ENCODE measurements at regions not wholly inside any gene's neighbourhood (a gene's known extent, or its start where the extent isn't known, plus 50 kb on each side); places are given as distances from the start of the nearest gene placed in this dataset.

- no peak overlapping the region for H2BK20ac ChIP-seq (ENCODE audit: low read depth, low read length)
- no peak overlapping the region for H2BK120ac ChIP-seq (ENCODE audit: low read depth, low read length)
- POLR2A ChIA-PET (ENCODE audit: unreplicated experiment), result no interaction called here
- H2AK9ac ChIP-seq (replicated peaks; ENCODE audit: low read depth, low read length, poor library complexity), result no peak overlapping the region
- TF ChIP-seq MAFK (IDR thresholded peaks at IDR 0.05; ENCODE audit: low read depth, low read length) (no peak), FOS (IDR thresholded peaks at IDR 0.05; ENCODE audit: low read depth, low read length) (no peak), MAZ (IDR thresholded peaks at IDR 0.05; ENCODE audit: borderline replicate concordance, low read depth, low read length) (no peak), CTCF (conservative IDR thresholded peaks at IDR 0.05; ENCODE audit: low read depth, low read length) (no peak), NFE2L2 (IDR thresholded peaks at IDR 0.05; ENCODE audit: low read depth, low read length) (no peak), CHD1 (IDR thresholded peaks at IDR 0.05; ENCODE audit: low read depth, low read length) (no peak), RFX5 (IDR thresholded peaks at IDR 0.05; ENCODE audit: low read depth, low read length) (no peak), POLR2A (IDR thresholded peaks at IDR 0.05; ENCODE audit: low read depth, low read length) (no peak), ELK1 (IDR thresholded peaks at IDR 0.05; ENCODE audit: borderline replicate concordance, low read depth, low read length) (no peak), RAD21 (IDR thresholded peaks at IDR 0.05; ENCODE audit: low read length) (no peak), SMC3 (IDR thresholded peaks at IDR 0.05; ENCODE audit: low read depth, low read length) (no peak), CEBPB (IDR thresholded peaks at IDR 0.05; ENCODE audit: low read depth, low read length) (no peak), MXI1 (IDR thresholded peaks at IDR 0.05; ENCODE audit: borderline replicate concordance, low read depth, low read length) (no peak), RCOR1 (IDR thresholded peaks at IDR 0.05; ENCODE audit: insufficient replicate concordance, low read length) (no peak), USF2 (IDR thresholded peaks at IDR 0.05; ENCODE audit: low read depth, low read length) (no peak), BHLHE40 (IDR thresholded peaks at IDR 0.05; ENCODE audit: low read depth, low read length) (no peak)
- no peak overlapping the region for H3K14ac ChIP-seq (replicated peaks; ENCODE audit: low read depth, low read length)
- H3K4me2 ChIP-seq (ENCODE audit: low read depth, low read length), result peak overlapping the region; percentile 21; the same call in 1 of the 2 replicates
- H3K9me1 ChIP-seq (ENCODE audit: insufficient read depth, low read length), result no peaks in the 10 kb centered on the region
- CTCF ChIA-PET, result interaction anchor here (1.1 kb wide), 1 partner anchor 196 kb away, joined by 3 read pairs; no protein-coding TSS in a partner anchor
- no peaks in the 10 kb centered on the region for H3K79me1 ChIP-seq (ENCODE audit: low read depth in 1 of 2, low read length in 2 of 2)
- dilution Hi-C loops (cut with HindIII; ENCODE audit: low sequenced_read_pairs, unreplicated experiment) (no loop called here), intact Hi-C loops (cut with micrococcal nuclease) (loop anchor here (2.0 kb wide), 1 partner anchor 484 kb away; no protein-coding TSS in a partner anchor), in situ Hi-C loops (cut with MboI; ENCODE audit: low sequenced_read_pairs) (no loop called here)
- DNase-seq (peak; percentile 56), ATAC-seq (ENCODE audit: low read depth) (peak; percentile 97)
- H3K56ac ChIP-seq (ENCODE audit: extremely low read depth, insufficient read depth, low read length), result no peak overlapping the region
- H3K4me1 ChIP-seq (ENCODE audit: control insufficient read depth, insufficient read depth, low read length), result peaks cover 8% of the 10 kb centered on the region
- H3K27me3 ChIP-seq (ENCODE audit: control insufficient read depth, insufficient read depth, low read length), result no peaks in the 10 kb centered on the region
- H4K20me1 ChIP-seq (ENCODE audit: insufficient read depth, low read length), result no peaks in the 10 kb centered on the region
- H2BK5ac ChIP-seq (ENCODE audit: low read depth, low read length, poor library complexity, severe bottlenecking), result no peak overlapping the region
- H3K36me3 ChIP-seq (ENCODE audit: control insufficient read depth, insufficient read depth, low read length), result no peaks in the 10 kb centered on the region
- no peak overlapping the region for H3K9ac ChIP-seq (ENCODE audit: low read depth, low read length)
- no peak overlapping the region for H3K23ac ChIP-seq (ENCODE audit: low read depth, low read length)
- H2AFZ ChIP-seq (replicated peaks; ENCODE audit: low read length, poor library complexity), result no peak overlapping the region
- no peak overlapping the region for H3K27ac ChIP-seq (ENCODE audit: insufficient read depth, low read length)
- no peak overlapping the region for H4K91ac ChIP-seq (ENCODE audit: insufficient read depth, low read depth, low read length)
- no peaks in the 10 kb centered on the region for H3K9me3 ChIP-seq (ENCODE audit: control insufficient read depth, insufficient read depth, low read length)
- no peak overlapping the region for H3K4me3 ChIP-seq (ENCODE audit: insufficient read depth, low read depth, low read length)
- no peak overlapping the region for H2AK5ac ChIP-seq (ENCODE audit: low read depth, low read length)
- peak overlapping the region; percentile 25; the same call in 1 of the 2 replicates for H4K5ac ChIP-seq (ENCODE audit: low read depth, low read length)
- no peak overlapping the region; the same call in 1 of the 2 replicates for H3K18ac ChIP-seq (ENCODE audit: low read depth, low read length)
- H4K8ac ChIP-seq (ENCODE audit: low read depth in 2 of 2, low read length in 2 of 2), result no peak overlapping the region
- H2BK15ac ChIP-seq (ENCODE audit: low read depth, low read length), result no peak overlapping the region
- BruUV-seq (replicated peaks), result no TSS peak
- 100% methylated on average over 1 of the region's 5 CpGs; no CpG with 5 or more reads in 1 of the 2 experiments for WGBS, 2 experiments (ENCODE audit: extremely low coverage in 2 of 2, insufficient read length in 1 of 2)
- H3K4ac ChIP-seq (ENCODE audit: low read depth, low read length), result no peak overlapping the region
These were observed 319.7 kb downstream of the KCNRG start for GRCh38 chr13:50334944-50335343.
